ENCODE measurements at regions not wholly inside any gene's neighbourhood (a gene's known extent, or its start where the extent isn't known, plus 50 kb on each side); places are given as distances from the start of the nearest gene placed in this dataset.
A peak's percentile ranks its signal among the peaks of the same experiment; 100 is the strongest.

DNA sequence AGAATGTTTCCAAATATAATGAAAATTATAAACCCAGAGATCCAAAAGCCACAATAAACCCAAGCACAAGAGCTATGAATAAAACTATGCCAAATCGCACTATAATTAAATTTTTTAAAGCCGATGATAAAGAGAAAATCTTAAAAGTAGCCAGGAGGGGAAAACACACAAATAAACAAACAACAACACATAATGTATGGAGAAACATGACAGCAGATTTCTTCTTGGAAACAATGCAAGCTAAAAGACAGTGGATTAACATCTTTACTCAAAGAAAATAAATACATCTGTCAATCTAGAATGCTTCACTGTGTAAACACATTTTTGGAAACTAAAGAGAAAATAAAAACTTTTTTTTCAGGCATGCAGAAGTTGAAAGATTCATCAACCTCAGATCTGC lies 53.0 kb upstream of the SMOX start:
- DNase-seq: no peak

DNA sequence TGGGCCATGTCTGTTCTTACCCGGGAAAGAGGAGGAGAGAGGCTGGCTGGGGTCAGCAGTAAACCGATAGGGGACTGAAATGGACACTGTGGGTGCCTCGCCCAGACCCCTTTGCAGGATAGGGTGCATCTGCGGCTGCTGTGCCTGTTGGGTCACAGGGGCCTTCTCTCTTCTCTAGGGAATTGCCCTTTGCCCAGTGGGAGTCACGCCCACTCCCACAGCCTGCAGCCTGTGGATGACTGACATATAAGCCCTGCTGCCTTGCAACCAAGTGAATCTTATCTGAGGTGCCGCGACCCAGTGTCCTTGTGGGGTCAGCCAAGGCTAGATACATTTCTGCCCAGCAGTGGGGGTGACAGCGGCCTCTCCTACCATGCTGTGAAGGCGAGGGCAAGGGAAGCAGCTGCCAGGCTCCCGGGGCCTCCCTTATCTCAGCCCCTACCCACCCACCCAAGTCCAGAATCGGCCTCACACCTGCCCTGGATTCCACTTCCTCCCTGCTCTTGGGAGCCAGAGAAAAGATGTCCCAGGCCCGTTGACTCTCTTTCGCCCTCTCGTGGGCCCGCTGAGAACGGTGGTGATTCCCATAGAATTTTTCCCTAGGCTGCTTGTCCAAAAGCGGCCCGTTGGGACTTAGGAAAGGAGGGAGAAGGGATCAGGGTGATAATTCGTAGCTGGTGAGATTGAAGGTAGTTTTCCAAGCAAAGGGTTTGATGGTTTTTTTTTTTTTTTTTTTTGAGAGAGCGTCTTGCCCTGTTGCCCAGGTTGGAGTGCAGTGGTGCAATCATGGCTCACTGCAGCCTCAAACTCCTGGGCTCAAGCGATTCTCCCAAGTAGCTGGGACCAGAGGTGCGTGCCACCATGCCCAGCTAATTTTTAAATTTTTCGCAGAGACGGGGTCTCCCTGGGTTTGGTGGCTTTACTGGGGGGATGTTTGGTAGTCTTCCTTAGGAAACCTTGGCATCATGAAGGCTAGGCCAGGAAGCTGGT lies 56.8 kb upstream of the SMOX start:
- peak; percentile 4 for DNase-seq

DNA sequence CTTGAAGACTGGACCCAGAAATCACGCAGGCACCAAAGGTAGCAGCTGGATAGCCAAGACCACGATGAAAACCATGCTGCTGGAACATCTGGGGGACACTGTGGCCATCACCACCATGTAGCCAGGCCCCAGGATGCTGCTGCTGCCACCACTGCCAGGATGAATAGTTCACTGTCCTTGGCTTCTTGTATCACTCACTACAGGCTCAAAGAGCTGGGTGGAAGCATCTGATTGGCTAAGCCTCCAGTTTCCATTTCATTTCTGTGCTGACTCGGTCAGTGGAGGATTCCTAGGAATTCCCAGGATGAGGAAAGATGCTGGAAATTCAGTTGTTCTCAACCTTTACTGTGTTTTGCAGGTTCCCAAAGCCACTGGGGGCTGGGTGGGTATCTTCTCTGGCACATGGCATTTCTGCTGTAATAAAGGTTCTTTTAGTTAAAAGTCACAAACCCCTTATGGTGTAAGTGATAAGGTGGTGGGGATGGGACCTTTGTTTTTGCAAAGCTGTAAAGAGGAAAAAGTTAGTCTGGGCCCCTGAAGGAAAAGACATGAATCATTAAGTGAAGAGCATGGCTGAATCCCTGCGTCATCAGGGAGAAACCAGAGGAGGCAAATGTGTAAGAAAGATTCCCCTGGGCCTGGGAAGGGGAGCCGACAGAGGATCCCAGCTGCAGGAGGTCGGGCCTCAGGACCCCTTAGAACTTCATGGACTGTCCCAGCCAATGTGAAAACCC lies 57.7 kb upstream of the SMOX start:
- no peak for DNase-seq

DNA sequence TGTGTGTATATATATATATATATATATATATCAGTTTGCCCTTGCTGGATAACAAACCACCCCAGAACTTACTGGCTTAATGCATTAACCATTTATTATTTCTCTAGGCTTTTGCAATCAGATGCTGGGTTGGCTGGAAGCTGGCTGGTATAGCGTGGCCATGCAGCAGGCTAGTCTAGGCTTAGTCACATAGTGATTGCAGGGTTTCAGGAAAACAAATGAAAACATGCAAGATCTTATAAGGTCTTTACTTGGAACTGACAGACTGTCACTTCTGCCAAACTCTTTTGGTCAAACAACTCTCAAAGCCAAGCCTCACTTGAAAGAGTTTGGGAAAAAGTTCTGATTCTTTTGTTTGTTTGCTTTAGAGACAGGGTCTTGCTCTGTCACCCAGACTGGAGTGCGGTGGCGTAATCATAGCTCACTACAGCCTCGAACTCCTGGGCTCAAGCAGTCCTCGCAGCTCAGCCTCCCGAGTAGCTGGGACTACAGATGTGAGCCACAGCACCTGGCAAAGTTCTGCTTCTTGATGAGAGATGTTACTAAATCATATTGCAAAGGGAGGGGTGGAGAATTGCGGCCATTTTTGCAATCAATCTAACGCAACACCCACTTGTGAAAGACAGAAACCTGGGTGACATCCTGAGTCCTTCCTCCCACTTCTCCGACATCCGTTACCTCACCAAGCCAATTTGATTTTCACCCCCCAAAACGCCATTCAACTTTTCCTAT lies 58.7 kb upstream of the SMOX start:
- DNase-seq: no peak

DNA sequence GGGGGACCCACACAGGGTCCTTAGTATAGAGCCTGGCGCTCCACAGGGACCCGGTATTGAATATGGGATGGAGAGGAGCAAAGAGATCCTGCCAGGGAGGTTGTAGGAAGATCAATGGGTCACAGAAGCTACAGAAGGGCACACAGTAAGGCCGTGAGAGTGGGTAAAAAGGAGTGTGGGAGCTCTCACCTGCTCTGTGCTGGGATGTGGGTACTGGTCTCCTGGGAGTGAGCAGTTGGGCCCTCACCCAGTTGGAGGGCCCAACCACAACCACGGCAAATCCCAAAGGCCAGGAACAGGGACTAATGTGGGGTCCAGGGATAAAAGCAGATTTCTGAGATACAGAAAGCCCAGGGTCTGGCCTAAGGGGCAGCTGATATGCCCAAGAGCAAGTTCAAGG lies 59.9 kb upstream of the SMOX start:
- no peak for DNase-seq

DNA sequence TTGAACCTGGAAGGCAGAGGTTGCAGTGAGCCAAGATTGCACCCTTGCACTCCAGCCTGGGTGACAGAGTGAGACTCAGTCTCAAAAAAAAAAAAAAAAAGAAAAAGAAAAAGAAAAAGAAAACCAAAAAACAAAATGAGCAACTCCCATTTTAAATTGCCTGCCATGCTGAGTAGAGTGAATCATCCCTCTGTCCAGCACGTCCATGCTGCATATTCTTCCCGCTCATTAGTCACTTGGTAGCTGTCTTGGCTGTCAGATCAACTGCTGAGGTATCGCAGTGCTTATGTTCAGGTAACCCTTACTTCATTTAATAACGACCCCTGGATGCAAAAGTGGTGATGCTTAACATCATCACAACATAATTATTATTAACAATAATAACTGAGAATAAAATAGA lies 60.7 kb upstream of the SMOX start:
- DNase-seq: no peak

DNA sequence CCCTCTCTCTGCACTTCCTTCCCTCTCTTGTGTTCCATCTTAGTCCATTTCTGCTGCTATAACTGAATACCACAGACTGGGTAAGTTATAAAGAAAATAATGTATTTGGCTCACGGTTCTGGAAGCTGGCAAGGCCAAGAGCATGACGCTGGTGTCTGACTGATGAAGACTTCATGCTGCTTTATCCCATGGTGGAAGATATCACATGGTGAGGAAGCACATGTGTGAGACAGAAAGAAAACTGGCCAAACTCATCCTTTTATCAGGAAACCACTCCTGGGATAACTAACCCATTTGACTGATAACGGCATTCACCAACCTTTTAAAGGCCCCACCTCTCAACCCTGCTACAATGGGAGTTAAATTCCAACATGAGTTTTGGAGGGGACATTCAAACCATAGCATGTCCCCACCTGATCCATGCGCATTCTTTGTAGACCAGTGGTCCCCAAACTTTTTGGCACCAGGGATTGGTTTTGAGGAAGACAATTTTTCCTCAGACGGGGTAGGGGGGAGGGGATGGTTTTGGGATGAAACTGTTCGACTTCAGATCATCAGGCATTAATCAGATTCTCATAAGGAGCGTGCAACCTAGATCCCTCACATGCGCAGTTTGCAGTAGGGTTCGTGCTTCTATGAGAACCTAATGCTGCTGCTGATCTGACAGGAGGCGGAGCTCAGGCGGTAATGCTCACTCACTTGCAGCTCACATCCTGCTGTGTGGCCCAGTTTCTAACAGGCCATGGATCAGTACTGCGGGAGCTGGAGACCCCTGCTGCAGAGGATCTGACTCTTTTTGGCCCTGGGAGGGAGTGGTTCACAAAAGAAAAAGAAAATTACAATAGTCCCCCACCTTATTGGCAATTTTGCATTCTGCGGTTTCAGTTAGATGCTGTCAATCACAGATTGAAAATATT lies 61.6 kb upstream of the SMOX start:
- no peak for DNase-seq

DNA sequence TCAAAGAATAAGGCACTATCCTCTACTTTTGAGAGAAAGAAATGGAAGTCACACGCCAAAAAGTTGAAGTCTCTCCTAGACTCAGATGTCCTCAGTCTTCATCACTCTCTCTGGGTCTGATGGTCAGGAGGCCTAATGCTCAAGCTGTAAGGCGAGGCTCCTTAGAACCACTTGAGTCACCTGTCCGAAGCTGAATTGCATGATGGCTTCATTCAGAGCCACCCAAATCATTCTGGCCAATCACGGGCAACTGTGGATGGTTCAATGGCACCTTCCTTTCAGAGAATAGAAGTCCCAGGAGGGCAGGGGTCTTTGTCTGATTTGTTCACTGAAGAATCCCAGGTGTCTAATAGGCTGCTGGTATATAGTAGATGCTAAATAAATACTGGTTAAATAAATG lies 63.9 kb upstream of the SMOX start:
- no peak for DNase-seq

DNA sequence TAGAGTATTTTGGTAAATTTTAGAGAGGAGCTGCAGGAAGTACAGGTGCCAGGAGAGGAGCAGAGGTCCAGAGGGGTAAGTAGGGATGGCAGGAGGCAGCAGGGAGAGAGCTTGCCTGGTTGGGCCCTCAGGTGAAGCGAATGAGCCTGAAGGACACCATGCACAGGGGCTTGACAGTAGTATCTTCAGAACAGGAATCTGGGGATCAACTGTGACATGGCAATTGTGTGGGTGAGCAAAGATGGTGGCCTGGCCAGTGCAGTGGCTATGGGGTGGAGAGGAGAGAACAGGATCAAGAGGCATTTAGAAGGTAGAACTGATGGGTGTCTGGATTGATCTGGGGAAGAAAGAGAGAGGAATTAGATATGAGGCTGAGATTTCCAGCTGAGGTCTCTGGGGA lies 64.5 kb upstream of the SMOX start:
- DNase-seq: no peak

DNA sequence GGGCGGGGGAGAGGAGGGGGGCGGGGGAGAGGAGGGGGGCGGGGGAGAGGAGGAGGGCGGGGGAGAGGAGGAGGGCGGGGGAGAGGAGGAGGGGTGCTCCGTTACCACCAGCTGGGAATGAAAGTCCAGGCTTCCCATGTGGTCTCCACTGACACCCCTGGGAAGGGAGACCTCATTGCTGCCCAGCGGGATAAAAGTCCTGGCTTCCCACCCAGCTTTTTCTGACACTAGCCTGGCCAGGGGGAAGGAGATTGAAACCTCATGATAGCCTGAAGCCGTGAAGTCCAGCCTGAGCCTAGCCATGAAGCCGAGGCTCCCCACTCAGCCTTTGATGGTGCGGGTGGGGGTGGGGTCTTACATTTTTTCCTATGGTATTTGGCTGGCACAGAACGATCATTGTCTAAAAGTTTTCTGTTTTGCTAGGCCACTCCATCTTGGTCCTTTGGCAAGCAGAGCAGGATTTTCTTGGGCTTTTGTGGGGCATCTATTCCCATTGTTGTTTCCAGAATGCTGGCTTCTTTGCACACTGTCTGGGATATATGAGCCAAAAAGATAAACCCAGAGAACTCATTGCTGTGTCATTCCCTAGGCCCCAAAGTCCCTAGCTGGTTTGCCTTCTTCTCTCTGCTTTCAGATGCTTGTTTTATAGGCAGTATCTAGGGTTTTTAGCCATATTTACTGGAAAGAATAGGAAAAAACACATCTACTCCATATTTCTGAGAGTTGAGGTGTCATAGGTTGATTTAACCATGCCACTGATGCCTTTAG lies 65.3 kb upstream of the SMOX start:
- no peak for DNase-seq

DNA sequence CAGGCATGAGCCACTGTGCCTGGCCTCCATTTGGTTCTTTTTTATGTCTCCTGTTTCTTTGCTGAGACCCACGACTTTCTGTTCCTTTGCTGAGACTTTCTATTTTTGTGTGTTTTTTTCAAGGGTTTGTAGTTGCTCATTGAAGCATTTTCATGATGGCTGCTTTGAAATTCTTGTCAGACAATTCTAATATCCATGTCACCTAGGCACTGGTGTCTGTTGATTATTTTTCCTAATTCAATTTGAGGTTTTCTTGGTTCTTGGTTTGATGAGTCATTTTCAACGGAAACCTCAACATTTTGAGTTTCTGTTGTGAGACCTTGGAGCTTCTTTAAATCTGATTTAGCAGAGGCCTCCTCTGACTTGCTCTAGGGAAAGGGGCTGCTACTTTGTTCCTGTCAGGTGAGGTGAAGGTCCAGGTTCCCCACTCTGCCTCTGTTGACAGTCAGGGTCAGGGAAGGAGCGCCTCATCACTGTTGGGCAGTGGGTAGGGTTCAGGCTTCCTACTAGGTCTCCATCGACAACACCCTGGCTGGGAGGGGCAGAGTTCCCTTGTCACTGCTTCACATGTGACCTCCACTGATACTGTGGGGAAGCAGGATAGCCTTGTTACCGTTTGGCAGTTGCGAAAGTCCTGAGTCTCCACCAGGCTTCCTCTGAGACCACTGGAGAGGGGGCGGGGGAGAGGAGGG lies 66.1 kb upstream of the SMOX start:
- peak; percentile 35 for DNase-seq

DNA sequence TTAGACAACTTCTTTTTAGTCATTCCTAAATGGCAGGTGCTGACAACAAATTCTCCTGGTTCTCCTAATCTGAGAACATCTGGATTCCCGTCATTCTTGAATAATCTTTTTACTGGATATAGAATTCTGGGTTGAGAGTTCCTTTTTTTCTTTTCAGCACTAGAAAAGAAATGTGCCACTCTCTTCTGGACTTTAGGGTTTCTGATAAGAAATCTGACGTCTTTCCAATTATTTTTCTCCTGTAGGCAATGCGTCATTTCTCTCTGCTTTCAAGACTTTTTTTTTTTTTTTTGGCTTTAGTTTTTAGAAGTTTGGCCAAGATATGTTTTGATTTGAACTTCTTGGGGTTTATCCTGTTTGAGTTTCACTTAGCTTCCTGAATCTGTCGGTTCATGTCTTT lies 66.1 kb upstream of the RNF24 start:
- no peak for DNase-seq

DNA sequence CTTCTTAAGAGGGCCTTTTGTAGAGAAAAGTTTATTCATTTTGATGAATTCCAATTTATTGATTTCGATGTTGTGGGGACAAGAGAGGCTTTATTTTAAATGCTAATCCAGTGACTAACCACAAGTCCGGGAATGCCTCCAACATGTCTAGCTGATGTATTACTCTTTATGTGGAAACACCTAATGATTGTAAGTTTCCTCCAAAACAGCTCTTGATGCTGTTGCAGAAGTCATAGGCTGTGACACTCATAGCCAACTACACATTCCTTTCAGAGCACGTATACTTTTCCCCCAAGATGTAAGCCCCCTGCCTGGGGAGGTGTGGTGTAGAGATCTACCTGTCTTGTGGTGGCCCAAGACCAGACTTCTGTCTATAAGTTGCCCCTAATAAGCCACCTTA lies 61.3 kb upstream of the RNF24 start:
- DNase-seq: no peak

DNA sequence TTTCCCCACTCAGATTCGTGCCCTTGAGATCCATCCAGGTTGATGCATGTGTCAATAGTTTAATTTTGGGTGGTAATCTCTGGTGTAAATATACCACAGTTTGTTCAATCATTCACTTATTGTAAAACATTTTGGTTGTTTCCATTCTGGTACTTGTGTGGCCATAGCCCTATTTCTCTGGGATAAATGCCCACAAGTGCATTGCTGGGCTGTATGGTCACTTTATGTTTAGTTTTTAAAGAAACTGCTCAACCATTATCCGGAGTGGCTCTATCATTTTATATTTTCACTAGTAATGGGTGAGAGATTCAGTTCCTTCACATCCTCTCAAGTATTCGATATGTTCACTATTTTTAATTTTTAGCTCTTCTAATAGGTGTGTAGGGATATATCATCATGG lies 60.7 kb upstream of the RNF24 start:
- no peak for DNase-seq

DNA sequence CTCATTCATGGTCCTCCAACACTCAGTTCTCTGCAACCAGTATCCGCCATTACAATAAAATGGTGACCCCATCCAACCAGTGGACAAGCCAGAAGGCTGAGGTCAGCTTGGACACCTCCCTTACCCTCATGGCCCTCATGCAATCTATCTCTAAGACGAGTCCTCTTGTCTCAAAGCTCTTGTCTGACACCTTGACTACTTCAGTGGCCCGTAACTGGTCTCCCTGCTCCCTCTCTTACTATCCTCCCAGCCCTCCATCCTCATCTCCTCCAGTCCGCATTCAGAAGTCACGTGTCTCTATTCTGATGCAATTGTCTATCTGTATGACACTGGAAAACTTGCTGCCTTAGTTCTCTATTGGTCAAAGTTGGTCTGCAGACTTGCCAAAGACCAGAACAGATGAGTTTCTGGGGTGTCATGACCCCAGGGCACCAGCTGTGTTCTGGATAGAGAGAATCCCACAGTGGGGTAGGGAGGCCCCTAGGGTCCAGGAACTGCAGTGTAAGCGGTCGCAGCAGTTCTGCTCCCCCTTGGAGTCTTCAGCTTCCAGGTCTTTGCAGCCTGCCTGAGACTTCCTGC lies 59.6 kb upstream of the RNF24 start:
- DNase-seq: no peak

DNA sequence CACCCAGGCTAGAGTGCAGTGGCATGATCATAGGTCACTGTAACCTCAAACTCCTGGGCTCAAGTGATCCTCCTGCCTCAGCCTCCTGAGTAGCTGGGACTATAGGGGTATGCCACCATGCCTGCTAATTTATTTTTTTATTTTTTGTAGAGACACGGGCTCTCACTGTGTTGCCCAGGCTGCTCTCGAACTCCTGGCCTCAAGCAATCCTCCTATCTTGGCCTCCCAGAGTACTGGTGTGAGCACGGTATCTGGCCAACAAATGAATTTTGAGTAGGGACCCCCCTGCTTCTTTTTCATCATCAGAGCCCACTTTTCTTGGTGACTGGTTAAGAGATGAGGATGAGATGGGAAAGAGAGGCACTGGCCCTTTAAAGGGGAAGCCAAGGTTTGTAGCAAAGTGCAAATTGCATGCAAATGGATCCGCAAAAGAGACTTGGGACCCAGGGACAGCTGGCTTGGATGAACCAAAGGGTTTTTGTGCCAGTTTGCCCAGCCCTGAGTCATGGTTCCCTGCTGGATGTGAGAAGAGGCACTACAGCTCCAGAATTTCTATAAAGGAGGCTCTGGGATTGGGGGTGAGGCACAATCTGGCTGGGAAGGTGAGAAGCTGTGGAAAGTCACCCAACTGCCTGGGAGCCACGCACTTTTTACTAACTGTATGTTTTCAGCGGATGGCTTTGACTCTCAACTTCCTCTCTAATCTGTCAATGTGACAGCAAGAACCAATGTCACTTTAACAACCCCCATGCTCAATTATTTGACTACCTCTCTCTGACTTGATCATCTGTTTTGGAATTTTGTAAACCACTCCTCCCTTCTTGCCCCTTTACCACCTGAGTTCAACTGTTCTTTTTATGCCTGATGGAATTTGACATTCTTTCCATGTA lies 58.7 kb upstream of the RNF24 start:
- DNase-seq: no peak

DNA sequence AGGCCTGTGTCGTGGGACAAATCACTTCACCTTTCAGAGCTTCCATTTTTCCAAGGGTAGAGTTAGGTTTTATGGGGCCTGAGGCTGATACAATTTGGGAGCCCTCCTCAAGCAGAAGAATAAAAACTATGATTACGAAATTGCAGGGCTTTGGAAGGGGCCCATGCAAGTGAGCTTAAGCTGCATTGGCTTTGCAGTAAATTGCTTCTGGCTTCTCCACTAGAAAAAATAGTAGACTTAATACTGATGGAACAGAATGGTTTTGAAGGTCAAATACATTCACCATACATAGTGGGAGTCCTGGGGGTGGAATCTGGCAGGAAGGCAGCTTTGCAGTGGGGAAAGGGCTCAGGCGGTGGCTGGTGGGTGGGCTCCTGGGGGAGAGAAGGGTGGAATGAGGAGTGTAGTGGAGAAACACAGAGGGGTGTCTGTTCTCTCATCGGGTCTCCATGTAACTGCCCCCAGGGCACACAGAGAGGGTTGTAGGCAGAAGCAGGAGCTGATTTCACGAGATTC lies 55.9 kb upstream of the RNF24 start:
- no peak for DNase-seq

DNA sequence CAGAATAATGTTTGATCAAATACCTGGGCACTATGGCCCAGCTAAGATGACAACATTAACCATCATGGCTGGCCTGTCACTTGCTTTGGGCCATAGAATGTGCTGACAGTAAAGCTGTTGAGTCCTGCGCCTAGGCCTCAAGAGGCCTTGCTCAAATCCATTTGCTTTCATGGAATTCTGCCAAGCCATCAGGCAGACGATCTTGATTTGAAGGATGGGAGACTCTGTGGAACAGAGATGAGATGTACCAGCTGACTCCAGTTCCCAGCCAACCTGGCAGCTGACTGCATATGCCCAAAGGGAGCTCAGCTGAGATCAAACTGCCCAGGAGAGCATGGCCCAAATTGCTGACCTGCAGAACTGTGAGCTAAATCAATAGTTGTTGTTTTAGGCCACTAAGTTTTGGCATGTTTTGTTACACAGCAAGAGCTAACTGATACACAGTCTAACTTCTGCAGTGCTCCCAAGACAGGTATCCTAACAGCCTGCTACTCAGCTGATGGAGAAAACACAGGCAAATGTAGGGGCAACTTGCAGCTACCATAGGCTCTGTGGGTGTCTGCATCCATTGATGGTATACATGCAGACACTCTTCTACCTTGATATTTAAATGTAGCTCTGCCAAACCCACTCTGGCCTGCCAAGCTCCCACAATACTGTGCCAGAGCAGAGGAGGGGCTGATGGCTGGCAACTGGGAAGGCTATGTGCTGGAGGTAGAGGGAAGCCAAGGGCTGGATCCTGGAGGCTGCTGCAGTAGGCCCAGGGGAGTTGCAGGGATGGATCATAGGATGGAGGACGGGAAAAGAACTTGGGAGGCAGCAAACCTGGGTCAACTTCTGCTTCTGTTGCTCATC lies 55.2 kb upstream of the RNF24 start:
- no peak for DNase-seq
